Adrenal gland (tissue), 5 donors: ENCODE measurements at regions not wholly inside any gene's neighbourhood (a gene's known extent, or its start where the extent isn't known, plus 50 kb on each side); places are given as distances from the start of the nearest gene placed in this dataset.

ENCODE experiments used
- CTCF ChIP-seq, 6 experiments: fragments of 450-650 bp in 4 of 6; fragments of 200-600 bp in 2 of 6; sonication (generic) in 1 of 6; IDR thresholded peaks; 1 replicate in 5 of 6; 2 replicates in 1 of 6; pipeline versions ENCODE4 v1.5.1 to v1.8.0; 2016 to 2021; ENCODE audit warnings: antibody characterized with exemption in 6 of 6, mild to moderate bottlenecking in 2 of 6, moderate library complexity in 1 of 6
- POLR2A ChIP-seq, 2 donors: fragments of 450-650 bp; IDR thresholded peaks; one replicate each; pipeline ENCODE4 v1.6.1; 2017; ENCODE audit warnings: antibody characterized with exemption in 2 of 2, mild to moderate bottlenecking in 2 of 2, moderate library complexity in 1 of 2
- donor health status: DM: no; HTN: no; CAD: no.

GRCh38 chr2:9771481-9772017 is 71.7 kb upstream of the TAF1B start:
- TF ChIP-seq CTCF (IDR thresholded peaks at IDR 0.05) (no peak), POLR2A (IDR thresholded peaks at IDR 0.05) (no peak)
